GM23248 (cell line): ENCODE measurements at regions not wholly inside any gene's neighbourhood (a gene's known extent, or its start where the extent isn't known, plus 50 kb on each side); places are given as distances from the start of the nearest gene placed in this dataset.

Source experiments
- DNase-seq: peaks from one replicate; pipeline ENCODE4 v3.0.0-alpha.2; 2015
- H2AFZ ChIP-seq: fragments of 200-600 bp; sonication (generic); 2 replicates; pipeline ENCODE4 v1.6.1; 2016; ENCODE audit warnings: antibody characterized with exemption
- H3F3A ChIP-seq: fragments of 200-600 bp; sonication (generic); 2 replicates; pipeline ENCODE4 v1.6.1; 2016; ENCODE audit warnings: mild to moderate bottlenecking, antibody characterized with exemption, mixed run types; ENCODE audit not compliant: insufficient read depth
- H3K27ac ChIP-seq: fragments of 200-600 bp; sonication (generic); 2 replicates; pipeline ENCODE4 v1.5.1; 2016; ENCODE audit warnings: mild to moderate bottlenecking
- H3K27me3 ChIP-seq: fragments of 200-600 bp; sonication (generic); replicated peaks from 2 replicates; pipeline ENCODE4 v1.6.1; 2016; ENCODE audit warnings: mild to moderate bottlenecking; ENCODE audit not compliant: insufficient read depth
- H3K36me3 ChIP-seq: fragments of 200-600 bp; sonication (generic); 2 replicates; pipeline ENCODE4 v1.6.1; 2016; ENCODE audit warnings: low read depth, mild to moderate bottlenecking
- H3K4me1 ChIP-seq: fragments of 200-600 bp; sonication (generic); 2 replicates; pipeline ENCODE4 v1.6.1; 2016; ENCODE audit warnings: mild to moderate bottlenecking; ENCODE audit not compliant: insufficient read depth
- H3K4me2 ChIP-seq: fragments of 200-600 bp; sonication (generic); one replicate; pipeline ENCODE4 v1.6.1; 2016; ENCODE audit warnings: mild to moderate bottlenecking; ENCODE audit not compliant: unreplicated experiment
- H3K4me3 ChIP-seq: fragments of 200-600 bp; sonication (generic); 2 replicates; pipeline ENCODE4 v1.5.1; 2016; ENCODE audit warnings: mild to moderate bottlenecking
- H3K79me2 ChIP-seq: fragments of 200-600 bp; sonication (generic); 2 replicates; pipeline ENCODE4 v1.6.1; 2016; ENCODE audit warnings: mild to moderate bottlenecking; ENCODE audit not compliant: insufficient read depth
- H3K9ac ChIP-seq: fragments of 200-600 bp; sonication (generic); 2 replicates; pipeline ENCODE4 v1.6.1; 2016; ENCODE audit warnings: mild to moderate bottlenecking
- H3K9me2 ChIP-seq: fragments of 200-600 bp; sonication (generic); 2 replicates; pipeline ENCODE4 v1.6.1; 2016; ENCODE audit warnings: mixed run types, mild to moderate bottlenecking, moderate library complexity; ENCODE audit not compliant: insufficient read depth
- H3K9me3 ChIP-seq: fragments of 200-600 bp; sonication (generic); one replicate; pipeline ENCODE4 v1.6.1; 2017; ENCODE audit warnings: low read depth
- H4K20me1 ChIP-seq: fragments of 200-600 bp; sonication (generic); 2 replicates; pipeline ENCODE4 v1.6.0; 2016; ENCODE audit not compliant: insufficient read depth
- EZH2 ChIP-seq: fragments of 200-600 bp; sonication (generic); IDR thresholded peaks from 2 replicates; pipeline ENCODE4 v1.6.1; 2018; ENCODE audit warnings: antibody characterized with exemption, mild to moderate bottlenecking; ENCODE audit not compliant: insufficient read depth, poor library complexity, severe bottlenecking
- EZH2phosphoT487 ChIP-seq: fragments of 200-600 bp; sonication (generic); IDR thresholded peaks from 2 replicates; pipeline ENCODE4 v1.6.1; 2018; ENCODE audit warnings: antibody characterized with exemption, moderate library complexity, mild to moderate bottlenecking, low read depth; ENCODE audit not compliant: insufficient read depth
- WGBS, 2 experiments: methylation state at CpG; one replicate each; pipeline ENCODE4 v1.1.6; 2015 to 2017; ENCODE audit warnings: low lambda C conversion rate in 2 of 2, low coverage in 1 of 2; ENCODE audit errors: missing lambda C conversion rate in 2 of 2; 5-methylcytosine and 5-hydroxymethylcytosine counted together
- in situ Hi-C: fragments of 300-500 bp; cut with MboI; formaldehyde crosslinking; loops from 2 replicates; pipeline ENCODE4 v1.15.0; 2020

- no peaks in the 10 kb centered on the region for H3K4me1 ChIP-seq
- H3K9me3 ChIP-seq, result no peaks in the 10 kb centered on the region
Observed at GRCh38 chr11:134531327-134532130, 119.5 kb upstream of the B3GAT1 start.

GRCh38 chr11:134530636-134531326, 118.7 kb upstream of the B3GAT1 start:
- Histone ChIP-seq H3K36me3 (no peaks in the 10 kb centered on the region), H3F3A (no peaks in the 10 kb centered on the region), H3K4me3 (no peak overlapping the region), H3K79me2 (no peaks in the 10 kb centered on the region), H3K27me3 (no peaks in the 10 kb centered on the region), H3K9me2 (no peaks in the 10 kb centered on the region), H4K20me1 (no peaks in the 10 kb centered on the region), H3K4me2 (no peak overlapping the region), H3K27ac (no peak overlapping the region), H3K4me1 (no peaks in the 10 kb centered on the region), H3K9me3 (no peaks in the 10 kb centered on the region), H2AFZ (no peak overlapping the region), H3K9ac (no peak overlapping the region)
- no peak for DNase-seq
- 13 to 18% methylated on average over 14 of the region's 14 CpGs for WGBS, 2 experiments
- no peak for TF ChIP-seq EZH2
- no peak for TF ChIP-seq EZH2phosphoT487
- in situ Hi-C loops, result no loop called here

More at GRCh38 chr11:134531327-134532130, 119.5 kb upstream of the B3GAT1 start:
- Histone ChIP-seq H3K79me2 (no peaks in the 10 kb centered on the region), H3K27me3 (no peaks in the 10 kb centered on the region), H3K9ac (no peak overlapping the region), H2AFZ (no peak overlapping the region), H3K4me3 (no peak overlapping the region), H3F3A (no peaks in the 10 kb centered on the region), H3K36me3 (no peaks in the 10 kb centered on the region), H4K20me1 (no peaks in the 10 kb centered on the region), H3K9me2 (no peaks in the 10 kb centered on the region), H3K4me2 (no peak overlapping the region), H3K27ac (no peak overlapping the region)
- TF ChIP-seq EZH2phosphoT487 (no peak), EZH2 (no peak)
- in situ Hi-C loops, result no loop called here
- DNase-seq, result no peak
- 35 to 38% methylated on average over 20 to 23 of the region's 23 CpGs for WGBS, 2 experiments

- in situ Hi-C loops, result no loop called here
- TF ChIP-seq EZH2phosphoT487 (no peak), EZH2 (no peak)
Observed at GRCh38 chr11:134529212-134530096, 117.4 kb upstream of the B3GAT1 start.

GRCh38 chr11:134528453-134528852, 116.4 kb upstream of the B3GAT1 start:
- Histone ChIP-seq H3K9me3 (no peaks in the 10 kb centered on the region), H2AFZ (no peak overlapping the region)
- TF ChIP-seq EZH2 (no peak), EZH2phosphoT487 (no peak)

More at GRCh38 chr11:134529212-134530096, 117.4 kb upstream of the B3GAT1 start:
- H3K9me2 ChIP-seq, result no peaks in the 10 kb centered on the region
- H3K9me3 ChIP-seq, result no peaks in the 10 kb centered on the region
- 24 to 26% methylated on average over 23 to 26 of the region's 26 CpGs for WGBS, 2 experiments
- no peaks in the 10 kb centered on the region for H3K4me1 ChIP-seq
- no peaks in the 10 kb centered on the region for H4K20me1 ChIP-seq
- H3F3A ChIP-seq, result no peaks in the 10 kb centered on the region
- no peak overlapping the region for H3K27ac ChIP-seq
- DNase-seq, result no peak
- no peak overlapping the region for H2AFZ ChIP-seq
- no peak overlapping the region for H3K4me2 ChIP-seq
- no peaks in the 10 kb centered on the region for H3K27me3 ChIP-seq
- no peak overlapping the region for H3K9ac ChIP-seq
- no peaks in the 10 kb centered on the region for H3K36me3 ChIP-seq
- no peaks in the 10 kb centered on the region for H3K79me2 ChIP-seq
- no peak overlapping the region for H3K4me3 ChIP-seq

More at GRCh38 chr11:134528453-134528852, 116.4 kb upstream of the B3GAT1 start:
- Histone ChIP-seq H3K79me2 (no peaks in the 10 kb centered on the region), H3K27me3 (no peaks in the 10 kb centered on the region), H3K4me2 (no peak overlapping the region), H3F3A (no peaks in the 10 kb centered on the region), H3K36me3 (no peaks in the 10 kb centered on the region), H3K9ac (no peak overlapping the region), H3K4me1 (no peaks in the 10 kb centered on the region), H3K4me3 (no peak overlapping the region), H3K27ac (no peak overlapping the region), H4K20me1 (no peaks in the 10 kb centered on the region), H3K9me2 (no peaks in the 10 kb centered on the region)
- DNase-seq, result no peak
- in situ Hi-C loops, result no loop called here
- 46 to 50% methylated on average over 8 of the region's 8 CpGs for WGBS, 2 experiments
